ENCODE measurements at regions not wholly inside any gene's neighbourhood (a gene's known extent, or its start where the extent isn't known, plus 50 kb on each side); places are given as distances from the start of the nearest gene placed in this dataset.

DNA sequence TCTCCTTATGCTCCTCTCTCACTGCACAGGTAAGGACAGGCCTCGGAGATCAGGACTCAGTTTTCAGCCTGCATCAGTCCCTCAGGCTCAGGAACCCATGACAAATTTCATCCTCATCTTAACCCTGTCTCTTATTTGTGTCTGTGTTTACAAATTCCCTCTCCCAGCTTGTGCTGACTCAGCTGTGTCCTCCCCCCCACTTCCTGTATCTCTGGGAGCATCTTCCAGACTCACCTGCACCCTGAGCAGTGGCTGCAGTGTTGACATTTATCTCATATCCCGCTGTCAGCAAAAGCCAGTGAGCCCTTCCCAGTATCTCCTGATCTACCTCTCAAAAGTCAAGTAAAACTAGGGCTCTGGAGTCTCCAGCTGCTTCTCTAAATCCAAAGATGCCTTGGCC lies 65.6 kb upstream of the VPREB1 start:
- TF ChIP-seq, protein P1, sequence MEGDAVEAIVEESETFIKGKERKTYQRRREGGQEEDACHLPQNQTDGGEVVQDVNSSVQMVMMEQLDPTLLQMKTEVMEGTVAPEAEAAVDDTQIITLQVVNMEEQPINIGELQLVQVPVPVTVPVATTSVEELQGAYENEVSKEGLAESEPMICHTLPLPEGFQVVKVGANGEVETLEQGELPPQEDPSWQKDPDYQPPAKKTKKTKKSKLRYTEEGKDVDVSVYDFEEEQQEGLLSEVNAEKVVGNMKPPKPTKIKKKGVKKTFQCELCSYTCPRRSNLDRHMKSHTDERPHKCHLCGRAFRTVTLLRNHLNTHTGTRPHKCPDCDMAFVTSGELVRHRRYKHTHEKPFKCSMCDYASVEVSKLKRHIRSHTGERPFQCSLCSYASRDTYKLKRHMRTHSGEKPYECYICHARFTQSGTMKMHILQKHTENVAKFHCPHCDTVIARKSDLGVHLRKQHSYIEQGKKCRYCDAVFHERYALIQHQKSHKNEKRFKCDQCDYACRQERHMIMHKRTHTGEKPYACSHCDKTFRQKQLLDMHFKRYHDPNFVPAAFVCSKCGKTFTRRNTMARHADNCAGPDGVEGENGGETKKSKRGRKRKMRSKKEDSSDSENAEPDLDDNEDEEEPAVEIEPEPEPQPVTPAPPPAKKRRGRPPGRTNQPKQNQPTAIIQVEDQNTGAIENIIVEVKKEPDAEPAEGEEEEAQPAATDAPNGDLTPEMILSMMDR (IDR thresholded peaks at IDR 0.05; ENCODE audit: low read depth, low read length), result no peak
- no peak for TF ChIP-seq POLR2A (IDR thresholded peaks at IDR 0.05; ENCODE audit: extremely low read depth, insufficient read length)
